ENCODE measurements at regions not wholly inside any gene's neighbourhood (a gene's known extent, or its start where the extent isn't known, plus 50 kb on each side); places are given as distances from the start of the nearest gene placed in this dataset.
A peak's percentile ranks its signal among the peaks of the same experiment; 100 is the strongest.

DNA sequence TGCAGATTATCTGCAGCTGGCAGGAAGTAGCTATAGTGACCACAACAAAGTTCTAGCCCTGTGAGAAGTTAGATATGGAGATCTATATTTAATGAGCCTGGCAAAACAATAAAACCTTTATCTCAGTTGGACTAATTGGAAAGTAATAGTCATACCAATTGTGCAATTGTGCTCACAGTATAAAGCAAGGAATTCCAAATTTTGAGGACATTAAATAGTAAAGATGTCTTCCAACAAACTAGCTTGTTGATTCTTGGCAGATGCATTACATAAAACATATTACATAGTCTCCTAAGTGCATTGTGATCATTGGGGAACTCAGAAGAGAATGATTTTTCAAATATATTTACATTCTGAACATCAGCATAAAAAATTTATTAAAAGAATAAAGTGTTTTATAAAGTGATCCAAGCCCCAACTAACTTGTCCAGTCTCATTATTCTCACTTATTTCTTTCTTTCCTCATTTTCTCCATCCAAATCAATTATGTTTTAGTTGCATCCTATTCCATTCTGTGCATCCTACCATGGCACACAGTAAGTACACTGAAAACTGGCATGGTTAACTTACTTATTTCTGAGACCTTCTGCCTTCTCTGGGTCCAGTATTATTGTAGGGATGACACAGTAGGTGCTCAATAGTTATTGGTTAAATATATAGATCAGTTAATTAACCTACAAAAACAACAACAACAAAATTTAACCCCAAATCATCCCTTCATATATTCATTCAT lies 977.2 kb upstream of the NUDT12 start:
- ATAC-seq = no peak
- H3K9me3 ChIP-seq = peaks cover 0 to 5% (median 0%) of the 10 kb centered on the region in 12 donors
- intact Hi-C loops (cut with DNase I) = no loop called here
- H3K36me3 ChIP-seq = no peaks in the 10 kb centered on the region
- H3K4me1 ChIP-seq = no peaks in the 10 kb centered on the region
- no peaks in the 10 kb centered on the region for H3K27me3 ChIP-seq
- peak overlapping the region in 1 of 12 donors; percentile 40 for H3K27ac ChIP-seq
- no peak overlapping the region for H3K4me3 ChIP-seq
- no peak for DNase-seq
- TF ChIP-seq POLR2A (IDR thresholded peaks at IDR 0.05) = no peak
- TF ChIP-seq, protein P1, sequence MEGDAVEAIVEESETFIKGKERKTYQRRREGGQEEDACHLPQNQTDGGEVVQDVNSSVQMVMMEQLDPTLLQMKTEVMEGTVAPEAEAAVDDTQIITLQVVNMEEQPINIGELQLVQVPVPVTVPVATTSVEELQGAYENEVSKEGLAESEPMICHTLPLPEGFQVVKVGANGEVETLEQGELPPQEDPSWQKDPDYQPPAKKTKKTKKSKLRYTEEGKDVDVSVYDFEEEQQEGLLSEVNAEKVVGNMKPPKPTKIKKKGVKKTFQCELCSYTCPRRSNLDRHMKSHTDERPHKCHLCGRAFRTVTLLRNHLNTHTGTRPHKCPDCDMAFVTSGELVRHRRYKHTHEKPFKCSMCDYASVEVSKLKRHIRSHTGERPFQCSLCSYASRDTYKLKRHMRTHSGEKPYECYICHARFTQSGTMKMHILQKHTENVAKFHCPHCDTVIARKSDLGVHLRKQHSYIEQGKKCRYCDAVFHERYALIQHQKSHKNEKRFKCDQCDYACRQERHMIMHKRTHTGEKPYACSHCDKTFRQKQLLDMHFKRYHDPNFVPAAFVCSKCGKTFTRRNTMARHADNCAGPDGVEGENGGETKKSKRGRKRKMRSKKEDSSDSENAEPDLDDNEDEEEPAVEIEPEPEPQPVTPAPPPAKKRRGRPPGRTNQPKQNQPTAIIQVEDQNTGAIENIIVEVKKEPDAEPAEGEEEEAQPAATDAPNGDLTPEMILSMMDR (IDR thresholded peaks at IDR 0.05) = no peak

DNA sequence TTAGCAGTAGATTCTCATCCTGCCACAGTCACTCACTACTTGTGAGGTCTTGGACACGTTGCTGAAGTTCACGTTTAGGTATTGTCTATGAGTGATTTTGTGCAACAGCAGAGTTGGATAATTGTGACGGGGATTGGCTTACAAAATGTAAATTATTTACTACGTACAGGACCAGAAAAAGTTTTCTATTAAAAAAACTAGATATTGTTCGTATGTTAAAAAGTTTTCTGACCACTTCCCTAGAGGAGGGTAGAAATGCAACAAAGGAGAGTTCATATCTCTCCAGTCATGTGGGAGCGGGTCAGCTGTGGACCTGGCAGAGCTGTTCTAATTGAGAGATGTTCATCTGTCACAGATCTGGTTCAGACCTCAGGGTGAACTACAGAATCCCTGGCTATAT lies 976.1 kb upstream of the NUDT12 start:
- no peak for DNase-seq
- H3K9me3 ChIP-seq = peaks cover 0 to 5% (median 0%) of the 10 kb centered on the region in 12 donors
- no peak overlapping the region for H3K4me3 ChIP-seq
- H3K36me3 ChIP-seq = no peaks in the 10 kb centered on the region
- no peak overlapping the region for H3K27ac ChIP-seq
- intact Hi-C loops (cut with DNase I) = no loop called here
- ATAC-seq = no peak
- 70 to 80% (median 73%) methylated on average over 6 of the region's 6 CpGs for WGBS, 4 donors
- no peaks in the 10 kb centered on the region for H3K4me1 ChIP-seq
- TF ChIP-seq, protein P1 (IDR thresholded peaks at IDR 0.05) = no peak
- no peak for TF ChIP-seq POLR2A (IDR thresholded peaks at IDR 0.05)
- H3K27me3 ChIP-seq = no peaks in the 10 kb centered on the region

DNA sequence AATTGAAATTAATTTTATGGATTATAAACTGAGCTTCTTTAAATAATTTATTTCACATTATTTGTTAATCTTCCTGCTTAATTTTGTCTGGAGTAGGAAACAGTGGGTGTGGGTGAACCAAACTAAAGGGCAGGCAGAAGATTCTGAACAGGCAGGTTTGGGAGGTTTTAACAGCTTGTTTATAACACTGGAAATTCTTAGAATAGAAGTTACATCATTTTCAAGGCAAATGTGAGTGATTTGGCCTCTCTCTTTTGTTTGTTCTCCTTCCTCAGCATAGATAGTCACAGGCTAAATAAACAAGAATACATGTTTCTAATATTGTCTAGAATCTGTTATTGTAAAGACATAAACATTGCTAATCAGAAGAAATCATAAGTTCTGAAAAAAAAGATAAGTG lies 970.9 kb upstream of the NUDT12 start:
- TF ChIP-seq, protein P1 (IDR thresholded peaks at IDR 0.05) = no peak
- TF ChIP-seq POLR2A (IDR thresholded peaks at IDR 0.05) = no peak
- H3K4me3 ChIP-seq = no peak overlapping the region
- ATAC-seq (no peak), DNase-seq (no peak)
- no peak overlapping the region for H3K27ac ChIP-seq
- H3K27me3 ChIP-seq = no peaks in the 10 kb centered on the region
- H3K9me3 ChIP-seq = peaks cover 0 to 5% (median 0%) of the 10 kb centered on the region in 12 donors
- H3K36me3 ChIP-seq = no peaks in the 10 kb centered on the region
- intact Hi-C loops (cut with DNase I) = no loop called here
- H3K4me1 ChIP-seq = no peaks in the 10 kb centered on the region

DNA sequence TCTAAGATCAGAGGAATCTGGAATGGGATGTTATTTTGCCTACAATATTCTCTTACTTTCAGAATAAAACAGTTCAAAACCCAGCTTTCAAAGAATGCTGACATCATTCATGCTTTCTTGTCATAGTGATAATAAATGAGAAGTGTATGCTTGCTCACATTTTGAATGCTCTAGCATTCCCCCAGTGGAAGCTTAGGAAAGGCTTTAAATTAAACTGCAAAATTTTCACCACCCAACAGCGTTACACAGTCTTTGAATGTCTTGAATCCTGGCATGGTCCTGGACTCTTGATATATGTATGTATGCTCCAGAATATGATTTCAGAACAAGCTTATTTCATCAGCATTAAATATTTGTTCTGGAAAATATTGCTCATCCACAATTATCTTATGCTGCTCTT lies 964.3 kb upstream of the NUDT12 start:
- Histone ChIP-seq H3K9me3 (no peaks in the 10 kb centered on the region), H3K4me3 (no peak overlapping the region), H3K27ac (no peak overlapping the region), H3K36me3 (no peaks in the 10 kb centered on the region), H3K27me3 (no peaks in the 10 kb centered on the region), H3K4me1 (no peaks in the 10 kb centered on the region)
- no peak for TF ChIP-seq POLR2A (IDR thresholded peaks at IDR 0.05)
- TF ChIP-seq, protein P1 (IDR thresholded peaks at IDR 0.05) = no peak
- 61 to 75% (median 67%) methylated on average over 1 of the region's 1 CpG for WGBS, 4 donors
- intact Hi-C loops (cut with DNase I) = no loop called here
- DNase-seq (no peak), ATAC-seq (no peak)
